Endodermal cell (in vitro differentiated cells): ENCODE measurements at regions not wholly inside any gene's neighbourhood (a gene's known extent, or its start where the extent isn't known, plus 50 kb on each side); places are given as distances from the start of the nearest gene placed in this dataset.

Source experiments
- DNase-seq: peaks from one replicate; pipeline ENCODE4 v3.0.0-alpha.2; 2017
- H3K27ac ChIP-seq: 2 replicates; pipeline ENCODE4 v1.5.1; 2013; ENCODE audit warnings: mild to moderate bottlenecking, low read depth, low read length, moderate library complexity
- H3K27me3 ChIP-seq: 2 replicates; pipeline ENCODE4 v1.6.1; 2013; ENCODE audit warnings: mild to moderate bottlenecking, low read length, moderate library complexity; ENCODE audit not compliant: insufficient read depth, control insufficient read depth, poor library complexity, severe bottlenecking
- H3K36me3 ChIP-seq: 2 replicates; pipeline ENCODE4 v1.7.0; 2013; ENCODE audit warnings: mild to moderate bottlenecking, low read length, moderate library complexity; ENCODE audit not compliant: control insufficient read depth, insufficient read depth
- H3K4me1 ChIP-seq: one replicate; pipeline ENCODE4 v1.7.0; 2013; ENCODE audit warnings: low read length; ENCODE audit not compliant: control insufficient read depth, insufficient read depth
- H3K4me3 ChIP-seq: 2 replicates; pipeline ENCODE4 v1.5.1; 2013; ENCODE audit warnings: mild to moderate bottlenecking, low read length, moderate library complexity
- H3K9ac ChIP-seq: 2 replicates; pipeline ENCODE4 v1.6.1; 2013; ENCODE audit warnings: mild to moderate bottlenecking, low read length, moderate library complexity; ENCODE audit not compliant: poor library complexity, severe bottlenecking; ENCODE audit errors: extremely low read depth
- H3K9me3 ChIP-seq: 2 replicates; pipeline ENCODE4 v1.6.1; 2013; ENCODE audit warnings: mild to moderate bottlenecking, low read length, moderate library complexity; ENCODE audit not compliant: control insufficient read depth
- H3K27ac Mint-ChIP-seq: 2 replicates; pipeline ENCODE4 v1.8.0; 2020; ENCODE audit warnings: mixed read lengths
- H3K27me3 Mint-ChIP-seq: 2 replicates; pipeline ENCODE4 v1.8.0; 2021; ENCODE audit warnings: mild to moderate bottlenecking, mixed read lengths; ENCODE audit not compliant: insufficient read depth
- H3K36me3 Mint-ChIP-seq: 2 replicates; pipeline ENCODE4 v1.8.0; 2020; ENCODE audit warnings: low read depth, mixed read lengths
- H3K4me1 Mint-ChIP-seq: 2 replicates; pipeline ENCODE4 v1.8.0; 2020; ENCODE audit warnings: mixed read lengths
- H3K4me3 Mint-ChIP-seq: 2 replicates; pipeline ENCODE4 v1.8.0; 2020; ENCODE audit warnings: mild to moderate bottlenecking, moderate library complexity, mixed read lengths
- H3K9me3 Mint-ChIP-seq: 2 replicates; pipeline ENCODE4 v1.8.0; 2020; ENCODE audit warnings: mild to moderate bottlenecking, mixed read lengths
- WGBS, 2 experiments: methylation state at CpG; one replicate each; pipeline versions ENCODE4 v1.1.5 to v1.1.7; 2013; ENCODE audit warnings: missing lambda C conversion rate in 2 of 2, mixed read lengths in 1 of 2; ENCODE audit not compliant: insufficient coverage in 1 of 2, insufficient read length in 1 of 2; 5-methylcytosine and 5-hydroxymethylcytosine counted together
- TF ChIP-seq, protein P1 (sequence below): fragments of 200-600 bp; sonication (generic); conservative IDR thresholded peaks from 2 replicates; pipeline ENCODE4 v1.5.0; 2021; ENCODE audit warnings: antibody characterized with exemption, mild to moderate bottlenecking

- H3K9ac ChIP-seq = no peak overlapping the region
- no peaks in the 10 kb centered on the region for H3K9me3 ChIP-seq
- WGBS, 2 experiments = 96% methylated on average over 3 of the region's 3 CpGs; no CpG with 5 or more reads in 1 of the 2 experiments
- DNase-seq = no peak
- H3K36me3 ChIP-seq = no peaks in the 10 kb centered on the region
- no peaks in the 10 kb centered on the region for H3K4me1 ChIP-seq
- H3K36me3 Mint-ChIP-seq = no peaks in the 10 kb centered on the region
- H3K27me3 Mint-ChIP-seq = no peaks in the 10 kb centered on the region
- no peak overlapping the region for H3K4me3 ChIP-seq
- H3K4me3 Mint-ChIP-seq = no peak overlapping the region
- no peaks in the 10 kb centered on the region for H3K9me3 Mint-ChIP-seq
- no peaks in the 10 kb centered on the region for H3K27me3 ChIP-seq
- H3K27ac ChIP-seq = no peak overlapping the region
- TF ChIP-seq, protein P1, sequence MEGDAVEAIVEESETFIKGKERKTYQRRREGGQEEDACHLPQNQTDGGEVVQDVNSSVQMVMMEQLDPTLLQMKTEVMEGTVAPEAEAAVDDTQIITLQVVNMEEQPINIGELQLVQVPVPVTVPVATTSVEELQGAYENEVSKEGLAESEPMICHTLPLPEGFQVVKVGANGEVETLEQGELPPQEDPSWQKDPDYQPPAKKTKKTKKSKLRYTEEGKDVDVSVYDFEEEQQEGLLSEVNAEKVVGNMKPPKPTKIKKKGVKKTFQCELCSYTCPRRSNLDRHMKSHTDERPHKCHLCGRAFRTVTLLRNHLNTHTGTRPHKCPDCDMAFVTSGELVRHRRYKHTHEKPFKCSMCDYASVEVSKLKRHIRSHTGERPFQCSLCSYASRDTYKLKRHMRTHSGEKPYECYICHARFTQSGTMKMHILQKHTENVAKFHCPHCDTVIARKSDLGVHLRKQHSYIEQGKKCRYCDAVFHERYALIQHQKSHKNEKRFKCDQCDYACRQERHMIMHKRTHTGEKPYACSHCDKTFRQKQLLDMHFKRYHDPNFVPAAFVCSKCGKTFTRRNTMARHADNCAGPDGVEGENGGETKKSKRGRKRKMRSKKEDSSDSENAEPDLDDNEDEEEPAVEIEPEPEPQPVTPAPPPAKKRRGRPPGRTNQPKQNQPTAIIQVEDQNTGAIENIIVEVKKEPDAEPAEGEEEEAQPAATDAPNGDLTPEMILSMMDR = peak; percentile 51
- H3K27ac Mint-ChIP-seq = no peak overlapping the region
- H3K4me1 Mint-ChIP-seq = no peaks in the 10 kb centered on the region
These were observed 239.6 kb downstream of the TDRD15 start for GRCh38 chr2:21363364-21363763.

- Mint-ChIP-seq H3K9me3 (no peaks in the 10 kb centered on the region), H3K27ac (no peak overlapping the region), H3K27me3 (no peaks in the 10 kb centered on the region), H3K36me3 (no peaks in the 10 kb centered on the region), H3K4me1 (no peaks in the 10 kb centered on the region), H3K4me3 (no peak overlapping the region)
- H3K4me1 ChIP-seq = no peaks in the 10 kb centered on the region
- H3K36me3 ChIP-seq = no peaks in the 10 kb centered on the region
- H3K27me3 ChIP-seq = no peaks in the 10 kb centered on the region
- H3K4me3 ChIP-seq = no peak overlapping the region
- peak; percentile 63 for DNase-seq
- no peaks in the 10 kb centered on the region for H3K9me3 ChIP-seq
- no peak overlapping the region for H3K9ac ChIP-seq
- TF ChIP-seq, protein P1 = no peak
- no peak overlapping the region for H3K27ac ChIP-seq
- 94 to 100% methylated on average over 3 of the region's 3 CpGs for WGBS, 2 experiments
These were observed 243.7 kb downstream of the TDRD15 start for GRCh38 chr2:21367421-21367820.

DNA sequence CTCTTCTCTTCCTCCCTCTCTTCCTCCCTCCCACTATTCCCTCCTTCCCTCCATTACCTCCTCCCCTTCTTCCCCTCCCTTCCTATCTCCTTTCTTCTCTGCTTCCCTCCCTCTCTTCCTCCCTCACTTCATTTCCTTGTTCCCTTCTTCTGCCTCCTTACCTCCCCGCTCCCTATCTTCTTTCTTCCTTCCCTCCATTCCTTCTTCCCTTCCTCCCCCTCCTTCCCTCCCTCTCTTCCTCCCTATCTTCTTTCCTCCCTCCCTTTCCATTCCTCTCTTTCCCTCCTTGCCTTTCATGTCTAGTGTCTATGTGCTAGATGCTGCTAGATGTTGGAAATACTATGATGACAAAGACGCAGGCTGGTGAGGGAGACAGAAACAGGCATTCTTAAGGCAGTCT lies 246.0 kb downstream of the TDRD15 start:
- no peaks in the 10 kb centered on the region for H3K36me3 ChIP-seq
- DNase-seq = no peak
- H3K9me3 ChIP-seq = no peaks in the 10 kb centered on the region
- no peak overlapping the region for H3K9ac ChIP-seq
- TF ChIP-seq, protein P1 = no peak
- Mint-ChIP-seq H3K36me3 (no peaks in the 10 kb centered on the region), H3K4me1 (no peaks in the 10 kb centered on the region), H3K9me3 (no peaks in the 10 kb centered on the region), H3K27ac (no peak overlapping the region), H3K4me3 (no peak overlapping the region), H3K27me3 (no peaks in the 10 kb centered on the region)
- H3K27me3 ChIP-seq = no peaks in the 10 kb centered on the region
- H3K4me3 ChIP-seq = no peak overlapping the region
- no peaks in the 10 kb centered on the region for H3K4me1 ChIP-seq
- WGBS, 2 experiments = 93 to 100% methylated on average over 1 to 2 of the region's 2 CpGs
- no peak overlapping the region for H3K27ac ChIP-seq
